Suprapubic skin (tissue), 3 donors: ENCODE measurements at regions not wholly inside any gene's neighbourhood (a gene's known extent, or its start where the extent isn't known, plus 50 kb on each side); places are given as distances from the start of the nearest gene placed in this dataset.

Experiments used
- CTCF ChIP-seq, 2 donors: fragments of 200-600 bp in 1 of 2; fragments of 450-650 bp in 1 of 2; sonication (generic) in 1 of 2; IDR thresholded peaks; one replicate each; pipeline ENCODE4 v1.5.1; 2016 to 2019; ENCODE audit warnings: antibody characterized with exemption in 2 of 2, mild to moderate bottlenecking in 1 of 2, moderate library complexity in 1 of 2
- POLR2A ChIP-seq, 2 donors: fragments of 450-650 bp; IDR thresholded peaks; one replicate each; pipeline ENCODE4 v1.6.1; 2017; ENCODE audit warnings: antibody characterized with exemption in 2 of 2, mild to moderate bottlenecking in 2 of 2, moderate library complexity in 2 of 2

DNA sequence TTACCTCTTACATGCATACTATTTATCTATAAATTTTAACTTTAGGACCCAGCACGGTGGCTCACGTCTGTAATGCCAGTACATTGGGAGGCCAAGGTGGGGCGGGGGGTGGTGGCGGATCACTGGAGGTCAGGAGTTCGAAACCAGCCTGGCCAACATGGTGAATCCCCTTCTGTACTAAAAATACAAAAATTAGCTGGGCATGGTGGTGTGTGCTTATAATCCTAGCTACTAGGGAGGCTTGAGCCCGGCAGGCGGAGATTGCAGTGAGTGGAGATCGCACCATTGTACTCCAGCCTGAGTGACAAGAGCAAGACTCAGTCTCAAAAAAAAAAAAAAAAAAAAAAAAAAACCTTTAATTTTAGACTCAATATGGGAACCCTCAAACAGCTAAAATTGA is 1582.6 kb upstream of the NUDT12 start:
- TF ChIP-seq CTCF (IDR thresholded peaks at IDR 0.05): no peak
- TF ChIP-seq POLR2A (IDR thresholded peaks at IDR 0.05): no peak
